ENCODE measurements at regions not wholly inside any gene's neighbourhood (a gene's known extent, or its start where the extent isn't known, plus 50 kb on each side); places are given as distances from the start of the nearest gene placed in this dataset.

GRCh38 chr9:69975681-69976080, 68.0 kb upstream of the MAMDC2 start:
- TF ChIP-seq CTCF (IDR thresholded peaks at IDR 0.05; ENCODE audit: insufficient read depth, low read length, poor library complexity, severe bottlenecking) (no peak), EZH2phosphoT487 (conservative IDR thresholded peaks at IDR 0.05; ENCODE audit: low read length) (no peak)
